ENCODE measurements at regions not wholly inside any gene's neighbourhood (a gene's known extent, or its start where the extent isn't known, plus 50 kb on each side); places are given as distances from the start of the nearest gene placed in this dataset.
"Not testable (repeated sequence)": the region's sequence is repeated elsewhere in the genome, so short reads cannot be mapped to it uniquely, and the experiment has no call there.

DNA sequence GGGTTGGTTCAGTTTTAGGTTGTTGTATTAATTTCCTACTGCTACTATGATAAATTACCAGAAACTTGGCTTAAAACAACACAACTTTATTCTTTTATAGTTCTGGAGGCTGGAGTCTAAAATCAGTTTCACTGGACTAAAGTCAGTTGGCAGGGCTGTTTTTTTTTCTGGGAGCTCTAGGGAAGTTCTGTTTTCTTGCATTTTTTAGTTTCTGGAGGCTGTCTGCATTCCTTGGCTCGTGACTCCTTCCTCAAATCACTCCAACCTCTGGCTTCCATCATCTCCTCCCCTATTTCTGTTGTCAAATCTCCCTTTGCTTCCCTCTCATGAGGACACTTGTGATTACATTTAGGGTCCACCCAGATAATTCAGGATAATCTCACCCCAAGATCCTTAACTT is 51.3 kb upstream of the SUB1 start:
- H3K9me3 ChIP-seq (ENCODE audit: control insufficient read depth in 1 of 2, low read length in 2 of 2), result no peaks in the 10 kb centered on the region
- no peak overlapping the region for H3K27ac ChIP-seq (ENCODE audit: low read length)
- H3K27me3 ChIP-seq (ENCODE audit: low read depth, low read length), result no peaks in the 10 kb centered on the region
- peaks cover 0 to 11% of the 10 kb centered on the region in 2 donors for H3K4me1 ChIP-seq (ENCODE audit: control insufficient read depth in 1 of 2, insufficient read depth in 2 of 2, low read length in 2 of 2)
- H3K36me3 ChIP-seq (ENCODE audit: control insufficient read depth in 1 of 2, insufficient read depth in 2 of 2, low read length in 2 of 2), result no peaks in the 10 kb centered on the region
- no peak overlapping the region for H3K4me3 ChIP-seq (ENCODE audit: low read depth in 1 of 2, low read length in 2 of 2)

GRCh38 chr5:32531885-32532520 is 53.4 kb upstream of the SUB1 start:
- H3K36me3 ChIP-seq (ENCODE audit: control insufficient read depth in 1 of 2, insufficient read depth in 2 of 2, low read length in 2 of 2), result no peaks in the 10 kb centered on the region
- no peaks in the 10 kb centered on the region for H3K27me3 ChIP-seq (ENCODE audit: low read depth, low read length)
- H3K4me3 ChIP-seq (ENCODE audit: low read depth in 1 of 2, low read length in 2 of 2), result no peak overlapping the region
- H3K27ac ChIP-seq (ENCODE audit: low read length), result no peak overlapping the region
- peaks cover 0 to 11% of the 10 kb centered on the region in 2 donors for H3K4me1 ChIP-seq (ENCODE audit: control insufficient read depth in 1 of 2, insufficient read depth in 2 of 2, low read length in 2 of 2)
- H3K9me3 ChIP-seq (ENCODE audit: control insufficient read depth in 1 of 2, low read length in 2 of 2), result no peaks in the 10 kb centered on the region

GRCh38 chr5:32527321-32527720 is 58.0 kb upstream of the SUB1 start:
- not testable (repeated sequence) for H3K27ac ChIP-seq (ENCODE audit: low read length); H3K4me3 ChIP-seq (ENCODE audit: low read depth in 1 of 2, low read length in 2 of 2); H3K27me3 ChIP-seq (ENCODE audit: low read depth, low read length); H3K9me3 ChIP-seq (ENCODE audit: control insufficient read depth in 1 of 2, low read length in 2 of 2); H3K36me3 ChIP-seq (ENCODE audit: control insufficient read depth in 1 of 2, insufficient read depth in 2 of 2, low read length in 2 of 2); H3K4me1 ChIP-seq (ENCODE audit: control insufficient read depth in 1 of 2, insufficient read depth in 2 of 2, low read length in 2 of 2)

DNA sequence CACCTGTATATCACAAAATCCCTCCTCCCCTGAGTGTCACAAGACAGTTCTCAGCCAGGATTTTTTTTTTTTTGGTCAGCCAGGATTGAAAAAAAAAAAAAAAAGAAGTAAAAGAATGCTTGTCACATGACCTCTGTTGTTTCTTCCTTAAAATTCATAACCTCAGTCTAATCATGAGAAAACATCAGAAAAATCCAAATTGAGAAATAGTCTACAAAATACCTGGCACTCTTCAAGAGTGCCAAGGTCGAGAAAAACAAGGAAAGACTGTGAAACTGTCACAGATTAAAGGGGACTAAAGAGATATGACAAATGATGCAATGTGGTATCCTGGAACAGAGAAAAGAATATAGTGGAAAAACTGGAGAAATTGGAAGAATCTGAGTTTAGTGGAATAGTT is 58.5 kb upstream of the SUB1 start:
- Histone ChIP-seq H3K36me3 (ENCODE audit: control insufficient read depth in 1 of 2, insufficient read depth in 2 of 2, low read length in 2 of 2) (no peaks in the 10 kb centered on the region), H3K9me3 (ENCODE audit: control insufficient read depth in 1 of 2, low read length in 2 of 2) (no peaks in the 10 kb centered on the region), H3K27ac (ENCODE audit: low read length) (no peak overlapping the region), H3K27me3 (ENCODE audit: low read depth, low read length) (no peaks in the 10 kb centered on the region), H3K4me1 (ENCODE audit: control insufficient read depth in 1 of 2, insufficient read depth in 2 of 2, low read length in 2 of 2) (peaks cover 0 to 2% of the 10 kb centered on the region in 2 donors), H3K4me3 (ENCODE audit: low read depth in 1 of 2, low read length in 2 of 2) (no peak overlapping the region)

- no peaks in the 10 kb centered on the region for H3K36me3 ChIP-seq (ENCODE audit: control insufficient read depth in 1 of 2, insufficient read depth in 2 of 2, low read length in 2 of 2)
- H3K4me3 ChIP-seq (ENCODE audit: low read depth in 1 of 2, low read length in 2 of 2), result no peak overlapping the region
- H3K9me3 ChIP-seq (ENCODE audit: control insufficient read depth in 1 of 2, low read length in 2 of 2), result no peaks in the 10 kb centered on the region
- no peaks in the 10 kb centered on the region for H3K27me3 ChIP-seq (ENCODE audit: low read depth, low read length)
- no peaks in the 10 kb centered on the region for H3K4me1 ChIP-seq (ENCODE audit: control insufficient read depth in 1 of 2, insufficient read depth in 2 of 2, low read length in 2 of 2)
- no peak overlapping the region for H3K27ac ChIP-seq (ENCODE audit: low read length)
Measured at GRCh38 chr5:32523625-32524024, 61.7 kb upstream of the SUB1 start.

GRCh38 chr5:32522429-32523143 is 62.8 kb upstream of the SUB1 start:
- Histone ChIP-seq H3K27ac (ENCODE audit: low read length) (no peak overlapping the region), H3K36me3 (ENCODE audit: control insufficient read depth in 1 of 2, insufficient read depth in 2 of 2, low read length in 2 of 2) (no peaks in the 10 kb centered on the region), H3K9me3 (ENCODE audit: control insufficient read depth in 1 of 2, low read length in 2 of 2) (no peaks in the 10 kb centered on the region), H3K4me1 (ENCODE audit: control insufficient read depth in 1 of 2, insufficient read depth in 2 of 2, low read length in 2 of 2) (no peaks in the 10 kb centered on the region), H3K27me3 (ENCODE audit: low read depth, low read length) (no peaks in the 10 kb centered on the region), H3K4me3 (ENCODE audit: low read depth in 1 of 2, low read length in 2 of 2) (no peak overlapping the region)

DNA sequence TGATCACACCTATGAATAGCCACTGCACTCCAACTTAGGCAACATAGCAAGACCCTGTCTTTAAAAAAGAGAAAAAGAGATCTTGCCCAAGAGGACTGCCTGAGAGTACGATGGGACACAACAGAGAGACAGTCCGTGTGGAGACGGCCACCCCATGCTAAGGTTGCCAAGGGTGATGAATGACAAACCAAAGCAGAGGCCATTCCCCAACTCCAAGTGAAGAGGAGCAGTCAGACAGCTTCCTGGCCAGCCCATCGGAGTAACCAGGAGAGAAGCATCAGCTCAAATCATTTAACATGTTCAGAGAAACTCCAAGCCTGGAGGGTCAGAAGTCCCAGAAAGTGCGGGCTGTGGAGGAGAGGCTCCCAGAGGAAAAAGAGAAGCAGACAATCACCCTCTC is 63.9 kb upstream of the SUB1 start:
- Histone ChIP-seq H3K9me3 (ENCODE audit: control insufficient read depth in 1 of 2, low read length in 2 of 2) (no peaks in the 10 kb centered on the region), H3K27ac (ENCODE audit: low read length) (no peak overlapping the region), H3K27me3 (ENCODE audit: low read depth, low read length) (no peaks in the 10 kb centered on the region), H3K4me3 (ENCODE audit: low read depth in 1 of 2, low read length in 2 of 2) (no peak overlapping the region), H3K36me3 (ENCODE audit: control insufficient read depth in 1 of 2, insufficient read depth in 2 of 2, low read length in 2 of 2) (no peaks in the 10 kb centered on the region), H3K4me1 (ENCODE audit: control insufficient read depth in 1 of 2, insufficient read depth in 2 of 2, low read length in 2 of 2) (no peaks in the 10 kb centered on the region)

DNA sequence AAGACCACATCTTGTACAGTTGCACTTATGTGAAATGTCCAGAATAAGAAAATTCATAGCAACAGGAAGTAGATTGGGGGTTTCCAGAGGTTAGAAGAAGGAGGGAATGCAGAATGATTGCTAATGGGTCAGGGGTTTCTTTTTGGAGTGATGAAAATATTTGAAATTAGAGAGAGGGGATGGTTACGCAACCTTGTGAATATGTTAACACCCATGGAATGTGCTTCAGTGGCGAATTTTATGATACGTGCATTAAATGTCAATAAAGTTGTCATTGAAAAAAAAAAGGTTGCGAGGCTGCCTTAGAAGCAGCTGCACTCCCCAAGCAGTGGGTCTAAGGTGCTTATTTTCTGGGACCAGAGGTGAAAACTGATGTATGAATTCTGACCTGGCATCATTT is 64.4 kb upstream of the SUB1 start:
- Histone ChIP-seq H3K4me1 (ENCODE audit: control insufficient read depth in 1 of 2, insufficient read depth in 2 of 2, low read length in 2 of 2) (no peaks in the 10 kb centered on the region), H3K36me3 (ENCODE audit: control insufficient read depth in 1 of 2, insufficient read depth in 2 of 2, low read length in 2 of 2) (no peaks in the 10 kb centered on the region), H3K27ac (ENCODE audit: low read length) (no peak overlapping the region), H3K4me3 (ENCODE audit: low read depth in 1 of 2, low read length in 2 of 2) (no peak overlapping the region), H3K9me3 (ENCODE audit: control insufficient read depth in 1 of 2, low read length in 2 of 2) (no peaks in the 10 kb centered on the region), H3K27me3 (ENCODE audit: low read depth, low read length) (no peaks in the 10 kb centered on the region)

- Histone ChIP-seq H3K27me3 (ENCODE audit: low read depth, low read length) (no peaks in the 10 kb centered on the region), H3K4me3 (ENCODE audit: low read depth in 1 of 2, low read length in 2 of 2) (no peak overlapping the region), H3K36me3 (ENCODE audit: control insufficient read depth in 1 of 2, insufficient read depth in 2 of 2, low read length in 2 of 2) (no peaks in the 10 kb centered on the region), H3K27ac (ENCODE audit: low read length) (no peak overlapping the region), H3K9me3 (ENCODE audit: control insufficient read depth in 1 of 2, low read length in 2 of 2) (no peaks in the 10 kb centered on the region), H3K4me1 (ENCODE audit: control insufficient read depth in 1 of 2, insufficient read depth in 2 of 2, low read length in 2 of 2) (no peaks in the 10 kb centered on the region)
Measured at GRCh38 chr5:32520356-32520755, 65.0 kb upstream of the SUB1 start.

GRCh38 chr5:32519508-32519907 is 65.8 kb upstream of the SUB1 start:
- Histone ChIP-seq H3K27ac (ENCODE audit: low read length) (no peak overlapping the region), H3K27me3 (ENCODE audit: low read depth, low read length) (no peaks in the 10 kb centered on the region), H3K36me3 (ENCODE audit: control insufficient read depth in 1 of 2, insufficient read depth in 2 of 2, low read length in 2 of 2) (no peaks in the 10 kb centered on the region), H3K4me1 (ENCODE audit: control insufficient read depth in 1 of 2, insufficient read depth in 2 of 2, low read length in 2 of 2) (no peaks in the 10 kb centered on the region), H3K9me3 (ENCODE audit: control insufficient read depth in 1 of 2, low read length in 2 of 2) (no peaks in the 10 kb centered on the region), H3K4me3 (ENCODE audit: low read depth in 1 of 2, low read length in 2 of 2) (no peak overlapping the region)

GRCh38 chr5:32514806-32515205 is 70.3 kb upstream of the ZFR start:
- H3K9me3 ChIP-seq (ENCODE audit: control insufficient read depth in 1 of 2, low read length in 2 of 2), result no peaks in the 10 kb centered on the region
- H3K27ac ChIP-seq (ENCODE audit: low read length), result no peak overlapping the region
- no peak overlapping the region for H3K4me3 ChIP-seq (ENCODE audit: low read depth in 1 of 2, low read length in 2 of 2)
- H3K27me3 ChIP-seq (ENCODE audit: low read depth, low read length), result no peaks in the 10 kb centered on the region
- no peaks in the 10 kb centered on the region for H3K36me3 ChIP-seq (ENCODE audit: control insufficient read depth in 1 of 2, insufficient read depth in 2 of 2, low read length in 2 of 2)
- H3K4me1 ChIP-seq (ENCODE audit: control insufficient read depth in 1 of 2, insufficient read depth in 2 of 2, low read length in 2 of 2), result no peaks in the 10 kb centered on the region

DNA sequence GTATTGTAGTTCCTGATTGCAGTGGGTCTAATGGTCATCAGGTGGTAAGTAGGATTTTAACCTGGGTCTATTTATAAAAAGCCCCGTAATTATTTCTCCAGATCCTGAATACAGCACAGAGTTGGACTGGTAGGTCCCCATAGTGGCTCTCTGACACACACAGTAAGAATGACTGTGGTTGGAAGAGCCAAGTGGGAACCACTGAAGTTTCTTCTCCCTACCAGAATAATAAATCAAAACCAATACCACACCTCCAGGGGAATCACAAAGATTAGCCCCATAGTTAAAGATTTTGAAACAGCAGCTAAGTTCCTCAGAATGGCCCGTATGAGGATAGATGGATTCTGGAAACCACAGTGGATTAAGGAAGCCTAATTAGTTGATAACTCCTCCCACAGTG is 68.4 kb upstream of the ZFR start:
- Histone ChIP-seq H3K4me1 (ENCODE audit: control insufficient read depth in 1 of 2, insufficient read depth in 2 of 2, low read length in 2 of 2) (no peaks in the 10 kb centered on the region), H3K27ac (ENCODE audit: low read length) (no peak overlapping the region), H3K27me3 (ENCODE audit: low read depth, low read length) (no peaks in the 10 kb centered on the region), H3K9me3 (ENCODE audit: control insufficient read depth in 1 of 2, low read length in 2 of 2) (no peaks in the 10 kb centered on the region), H3K4me3 (ENCODE audit: low read depth in 1 of 2, low read length in 2 of 2) (no peak overlapping the region), H3K36me3 (ENCODE audit: control insufficient read depth in 1 of 2, insufficient read depth in 2 of 2, low read length in 2 of 2) (no peaks in the 10 kb centered on the region)

Data from muscle layer of duodenum (tissue), 2 donors.